ENCODE measurements at regions not wholly inside any gene's neighbourhood (a gene's known extent, or its start where the extent isn't known, plus 50 kb on each side); places are given as distances from the start of the nearest gene placed in this dataset.
"Not testable (repeated sequence)": the region's sequence is repeated elsewhere in the genome, so short reads cannot be mapped to it uniquely, and the experiment has no call there.

DNA sequence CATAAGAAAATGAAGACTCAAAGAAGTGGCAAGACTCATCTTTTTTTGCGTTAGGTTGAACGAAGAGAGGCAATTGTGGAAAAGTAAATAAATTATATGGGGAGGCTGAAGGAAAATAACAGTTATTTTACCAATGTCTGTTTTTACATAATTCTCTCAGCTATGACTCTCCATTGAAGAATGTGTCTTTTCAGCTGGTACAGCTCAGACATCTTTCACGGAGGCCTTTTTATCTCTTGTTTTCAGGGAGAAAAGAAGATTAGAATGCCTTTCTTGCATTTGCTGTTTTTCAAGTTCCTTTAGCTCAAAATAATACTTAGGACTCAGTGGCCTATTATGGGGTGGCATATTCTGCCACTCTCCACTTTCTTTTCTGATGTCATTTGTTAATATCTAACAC, 153.0 kb downstream of the ADAM29 start:
- TF ChIP-seq ISL1 (CRISPR knock-in tag; IDR thresholded peaks at IDR 0.05): no peak
- TF ChIP-seq, protein P1, sequence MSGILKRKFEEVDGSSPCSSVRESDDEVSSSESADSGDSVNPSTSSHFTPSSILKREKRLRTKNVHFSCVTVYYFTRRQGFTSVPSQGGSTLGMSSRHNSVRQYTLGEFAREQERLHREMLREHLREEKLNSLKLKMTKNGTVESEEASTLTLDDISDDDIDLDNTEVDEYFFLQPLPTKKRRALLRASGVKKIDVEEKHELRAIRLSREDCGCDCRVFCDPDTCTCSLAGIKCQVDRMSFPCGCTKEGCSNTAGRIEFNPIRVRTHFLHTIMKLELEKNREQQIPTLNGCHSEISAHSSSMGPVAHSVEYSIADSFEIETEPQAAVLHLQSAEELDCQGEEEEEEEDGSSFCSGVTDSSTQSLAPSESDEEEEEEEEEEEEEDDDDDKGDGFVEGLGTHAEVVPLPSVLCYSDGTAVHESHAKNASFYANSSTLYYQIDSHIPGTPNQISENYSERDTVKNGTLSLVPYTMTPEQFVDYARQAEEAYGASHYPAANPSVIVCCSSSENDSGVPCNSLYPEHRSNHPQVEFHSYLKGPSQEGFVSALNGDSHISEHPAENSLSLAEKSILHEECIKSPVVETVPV (CRISPR knock-in tag; IDR thresholded peaks at IDR 0.05): no peak
- TF ChIP-seq, protein P2, sequence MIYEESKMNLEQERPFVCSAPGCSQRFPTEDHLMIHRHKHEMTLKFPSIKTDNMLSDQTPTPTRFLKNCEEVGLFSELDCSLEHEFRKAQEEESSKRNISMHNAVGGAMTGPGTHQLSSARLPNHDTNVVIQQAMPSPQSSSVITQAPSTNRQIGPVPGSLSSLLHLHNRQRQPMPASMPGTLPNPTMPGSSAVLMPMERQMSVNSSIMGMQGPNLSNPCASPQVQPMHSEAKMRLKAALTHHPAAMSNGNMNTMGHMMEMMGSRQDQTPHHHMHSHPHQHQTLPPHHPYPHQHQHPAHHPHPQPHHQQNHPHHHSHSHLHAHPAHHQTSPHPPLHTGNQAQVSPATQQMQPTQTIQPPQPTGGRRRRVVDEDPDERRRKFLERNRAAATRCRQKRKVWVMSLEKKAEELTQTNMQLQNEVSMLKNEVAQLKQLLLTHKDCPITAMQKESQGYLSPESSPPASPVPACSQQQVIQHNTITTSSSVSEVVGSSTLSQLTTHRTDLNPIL (CRISPR knock-in tag; IDR thresholded peaks at IDR 0.05; ENCODE audit: low read depth): no peak
- no peak for TF ChIP-seq PPARA (CRISPR knock-in tag; IDR thresholded peaks at IDR 0.05; ENCODE audit: borderline replicate concordance)
- TF ChIP-seq RARB (CRISPR knock-in tag; IDR thresholded peaks at IDR 0.05): no peak
- TF ChIP-seq TCF4 (CRISPR knock-in tag; IDR thresholded peaks at IDR 0.05; ENCODE audit: borderline replicate concordance): no peak
- no peak for TF ChIP-seq ZC3H10 (CRISPR knock-in tag; IDR thresholded peaks at IDR 0.05)
- TF ChIP-seq, protein P3, sequence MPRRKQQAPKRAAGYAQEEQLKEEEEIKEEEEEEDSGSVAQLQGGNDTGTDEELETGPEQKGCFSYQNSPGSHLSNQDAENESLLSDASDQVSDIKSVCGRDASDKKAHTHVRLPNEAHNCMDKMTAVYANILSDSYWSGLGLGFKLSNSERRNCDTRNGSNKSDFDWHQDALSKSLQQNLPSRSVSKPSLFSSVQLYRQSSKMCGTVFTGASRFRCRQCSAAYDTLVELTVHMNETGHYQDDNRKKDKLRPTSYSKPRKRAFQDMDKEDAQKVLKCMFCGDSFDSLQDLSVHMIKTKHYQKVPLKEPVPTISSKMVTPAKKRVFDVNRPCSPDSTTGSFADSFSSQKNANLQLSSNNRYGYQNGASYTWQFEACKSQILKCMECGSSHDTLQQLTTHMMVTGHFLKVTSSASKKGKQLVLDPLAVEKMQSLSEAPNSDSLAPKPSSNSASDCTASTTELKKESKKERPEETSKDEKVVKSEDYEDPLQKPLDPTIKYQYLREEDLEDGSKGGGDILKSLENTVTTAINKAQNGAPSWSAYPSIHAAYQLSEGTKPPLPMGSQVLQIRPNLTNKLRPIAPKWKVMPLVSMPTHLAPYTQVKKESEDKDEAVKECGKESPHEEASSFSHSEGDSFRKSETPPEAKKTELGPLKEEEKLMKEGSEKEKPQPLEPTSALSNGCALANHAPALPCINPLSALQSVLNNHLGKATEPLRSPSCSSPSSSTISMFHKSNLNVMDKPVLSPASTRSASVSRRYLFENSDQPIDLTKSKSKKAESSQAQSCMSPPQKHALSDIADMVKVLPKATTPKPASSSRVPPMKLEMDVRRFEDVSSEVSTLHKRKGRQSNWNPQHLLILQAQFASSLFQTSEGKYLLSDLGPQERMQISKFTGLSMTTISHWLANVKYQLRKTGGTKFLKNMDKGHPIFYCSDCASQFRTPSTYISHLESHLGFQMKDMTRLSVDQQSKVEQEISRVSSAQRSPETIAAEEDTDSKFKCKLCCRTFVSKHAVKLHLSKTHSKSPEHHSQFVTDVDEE (CRISPR knock-in tag; IDR thresholded peaks at IDR 0.05): no peak
- ATAC-seq: no peak

DNA sequence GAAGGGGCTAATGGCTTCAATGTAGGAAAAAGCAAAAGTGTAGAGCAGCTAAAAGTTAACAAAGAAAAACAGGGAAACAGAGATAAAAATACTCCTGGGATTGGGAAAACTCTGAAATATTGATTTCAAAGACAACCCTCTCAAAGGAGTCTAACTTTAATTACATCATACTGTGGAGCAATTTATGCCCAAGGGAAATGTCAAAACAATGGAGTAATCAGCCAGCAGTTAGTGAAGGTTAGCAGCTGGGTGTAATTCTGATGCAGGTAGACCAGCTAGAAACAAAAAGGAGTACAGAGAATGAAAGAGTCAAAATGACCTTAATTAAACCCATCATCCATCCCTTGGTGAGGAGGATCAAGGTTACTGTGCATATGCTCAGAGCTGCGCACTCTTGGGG, 169.0 kb downstream of the ADAM29 start:
- TF ChIP-seq, protein P4, sequence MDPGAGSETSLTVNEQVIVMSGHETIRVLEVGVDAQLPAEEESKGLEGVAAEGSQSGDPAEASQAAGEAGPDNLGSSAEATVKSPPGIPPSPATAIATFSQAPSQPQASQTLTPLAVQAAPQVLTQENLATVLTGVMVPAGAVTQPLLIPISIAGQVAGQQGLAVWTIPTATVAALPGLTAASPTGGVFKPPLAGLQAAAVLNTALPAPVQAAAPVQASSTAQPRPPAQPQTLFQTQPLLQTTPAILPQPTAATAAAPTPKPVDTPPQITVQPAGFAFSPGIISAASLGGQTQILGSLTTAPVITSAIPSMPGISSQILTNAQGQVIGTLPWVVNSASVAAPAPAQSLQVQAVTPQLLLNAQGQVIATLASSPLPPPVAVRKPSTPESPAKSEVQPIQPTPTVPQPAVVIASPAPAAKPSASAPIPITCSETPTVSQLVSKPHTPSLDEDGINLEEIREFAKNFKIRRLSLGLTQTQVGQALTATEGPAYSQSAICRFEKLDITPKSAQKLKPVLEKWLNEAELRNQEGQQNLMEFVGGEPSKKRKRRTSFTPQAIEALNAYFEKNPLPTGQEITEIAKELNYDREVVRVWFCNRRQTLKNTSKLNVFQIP (CRISPR knock-in tag; IDR thresholded peaks at IDR 0.05; ENCODE audit: borderline replicate concordance, low read depth): no peak
- TF ChIP-seq OSR1 (CRISPR knock-in tag; IDR thresholded peaks at IDR 0.05): no peak
- no peak for TF ChIP-seq TCF4 (CRISPR knock-in tag; IDR thresholded peaks at IDR 0.05; ENCODE audit: borderline replicate concordance)
- no peak for TF ChIP-seq ZNF70 (CRISPR knock-in tag; IDR thresholded peaks at IDR 0.05)
- no peak for TF ChIP-seq ESRRG (CRISPR knock-in tag; IDR thresholded peaks at IDR 0.05)
- ATAC-seq: no peak

DNA sequence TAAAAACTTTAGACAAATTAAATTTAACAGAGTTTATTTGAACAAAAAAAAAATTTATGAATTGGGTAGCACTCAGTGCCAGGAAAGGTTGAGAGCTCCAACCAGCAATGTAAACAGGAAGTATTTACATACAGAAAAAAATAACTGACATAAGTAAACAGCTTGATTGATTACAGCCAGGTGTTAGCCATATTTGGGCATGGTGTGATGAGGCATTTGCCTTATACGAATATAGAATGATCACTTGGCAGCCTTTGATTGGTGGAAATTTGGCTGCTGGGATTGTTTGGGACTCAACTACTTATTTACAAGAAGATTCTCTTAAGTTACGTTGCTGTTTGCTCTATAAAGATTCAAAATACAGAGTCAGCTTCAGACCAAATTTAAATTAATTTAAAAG, 172.0 kb downstream of the ADAM29 start:
- TF ChIP-seq ZFP30 (CRISPR knock-in tag; IDR thresholded peaks at IDR 0.05): no peak
- TF ChIP-seq ZFP3 (CRISPR knock-in tag; IDR thresholded peaks at IDR 0.05): no peak
- TF ChIP-seq SNAI2 (CRISPR knock-in tag; IDR thresholded peaks at IDR 0.05): no peak
- ATAC-seq: no peak

DNA sequence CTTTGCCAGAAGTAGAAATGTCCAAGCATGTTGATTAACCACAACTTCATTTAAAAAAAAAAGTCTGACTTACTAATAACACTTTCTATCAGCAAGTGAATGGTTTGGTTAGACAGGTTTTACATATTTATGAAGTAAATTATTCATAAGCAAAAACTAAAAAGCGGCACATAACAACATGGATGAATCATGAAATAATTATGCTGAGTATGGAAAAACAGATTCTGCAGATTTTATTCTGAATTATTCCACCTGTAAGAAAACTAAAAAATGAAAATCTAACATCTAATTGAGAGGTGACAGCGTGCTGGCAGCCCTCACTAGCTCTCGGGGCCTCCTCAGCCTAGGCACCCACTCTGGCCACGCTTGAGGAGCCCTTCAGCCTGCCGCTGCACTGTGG, 173.5 kb downstream of the ADAM29 start:
- ATAC-seq: no peak
- TF ChIP-seq ZNF70 (CRISPR knock-in tag; IDR thresholded peaks at IDR 0.05): no peak
- TF ChIP-seq, protein P1 (CRISPR knock-in tag; IDR thresholded peaks at IDR 0.05): no peak
- no peak for TF ChIP-seq SNAI2 (CRISPR knock-in tag; IDR thresholded peaks at IDR 0.05)
- TF ChIP-seq ARNTL (CRISPR knock-in tag; IDR thresholded peaks at IDR 0.05; ENCODE audit: borderline replicate concordance, low read depth): no peak
- no peak for TF ChIP-seq ZNF8 (CRISPR knock-in tag; IDR thresholded peaks at IDR 0.05)

DNA sequence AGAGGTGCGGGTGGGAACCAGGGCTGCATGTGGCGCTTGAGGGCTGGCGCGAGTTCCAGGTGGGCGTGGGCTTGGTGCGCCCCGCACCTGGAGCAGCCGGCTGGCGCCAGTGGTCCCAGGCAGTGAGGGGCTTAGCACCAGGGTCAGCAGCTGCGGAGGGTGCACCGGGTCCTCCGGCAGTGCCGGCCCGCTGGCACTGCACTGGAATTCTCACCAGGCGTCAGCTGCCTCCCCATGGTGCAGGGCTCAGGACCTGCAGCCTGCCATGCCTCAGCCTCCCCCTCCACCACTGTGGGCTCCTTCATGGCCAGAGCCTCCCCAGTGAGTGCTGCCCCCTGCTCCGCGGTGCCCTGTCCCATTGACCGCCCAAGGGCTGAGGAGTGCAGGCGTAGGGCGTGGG, 174.0 kb downstream of the ADAM29 start:
- ATAC-seq: no peak
- no peak for TF ChIP-seq RARB (CRISPR knock-in tag; IDR thresholded peaks at IDR 0.05)
- TF ChIP-seq, protein P5, sequence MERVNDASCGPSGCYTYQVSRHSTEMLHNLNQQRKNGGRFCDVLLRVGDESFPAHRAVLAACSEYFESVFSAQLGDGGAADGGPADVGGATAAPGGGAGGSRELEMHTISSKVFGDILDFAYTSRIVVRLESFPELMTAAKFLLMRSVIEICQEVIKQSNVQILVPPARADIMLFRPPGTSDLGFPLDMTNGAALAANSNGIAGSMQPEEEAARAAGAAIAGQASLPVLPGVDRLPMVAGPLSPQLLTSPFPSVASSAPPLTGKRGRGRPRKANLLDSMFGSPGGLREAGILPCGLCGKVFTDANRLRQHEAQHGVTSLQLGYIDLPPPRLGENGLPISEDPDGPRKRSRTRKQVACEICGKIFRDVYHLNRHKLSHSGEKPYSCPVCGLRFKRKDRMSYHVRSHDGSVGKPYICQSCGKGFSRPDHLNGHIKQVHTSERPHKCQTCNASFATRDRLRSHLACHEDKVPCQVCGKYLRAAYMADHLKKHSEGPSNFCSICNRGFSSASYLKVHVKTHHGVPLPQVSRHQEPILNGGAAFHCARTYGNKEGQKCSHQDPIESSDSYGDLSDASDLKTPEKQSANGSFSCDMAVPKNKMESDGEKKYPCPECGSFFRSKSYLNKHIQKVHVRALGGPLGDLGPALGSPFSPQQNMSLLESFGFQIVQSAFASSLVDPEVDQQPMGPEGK (CRISPR knock-in tag; IDR thresholded peaks at IDR 0.05; ENCODE audit: borderline replicate concordance): no peak
- no peak for TF ChIP-seq ZFP30 (CRISPR knock-in tag; IDR thresholded peaks at IDR 0.05)
- TF ChIP-seq, protein P1 (CRISPR knock-in tag; IDR thresholded peaks at IDR 0.05): no peak

DNA sequence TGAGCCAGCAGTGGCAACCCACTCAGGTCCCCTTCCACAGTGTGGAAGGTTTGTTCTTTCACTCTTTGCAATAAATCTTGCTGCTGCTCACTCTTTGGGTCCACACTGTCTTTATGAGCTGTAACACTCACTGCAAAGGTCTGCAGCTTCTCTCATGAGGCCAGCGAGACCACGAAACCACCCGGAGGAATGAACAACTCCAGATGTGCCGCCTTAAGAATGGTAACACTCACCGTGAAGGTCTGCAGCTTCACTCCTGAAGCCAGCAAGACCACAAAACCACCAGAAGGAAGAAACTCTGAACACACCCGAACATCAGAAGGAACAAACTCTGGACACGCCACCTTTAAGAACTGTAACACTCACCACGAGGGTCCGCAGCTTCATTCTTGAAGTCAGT, 174.9 kb downstream of the ADAM29 start:
- not testable (repeated sequence) for ATAC-seq
